ENCODE measurements at regions not wholly inside any gene's neighbourhood (a gene's known extent, or its start where the extent isn't known, plus 50 kb on each side); places are given as distances from the start of the nearest gene placed in this dataset.
A peak's percentile ranks its signal among the peaks of the same experiment; 100 is the strongest.

DNA sequence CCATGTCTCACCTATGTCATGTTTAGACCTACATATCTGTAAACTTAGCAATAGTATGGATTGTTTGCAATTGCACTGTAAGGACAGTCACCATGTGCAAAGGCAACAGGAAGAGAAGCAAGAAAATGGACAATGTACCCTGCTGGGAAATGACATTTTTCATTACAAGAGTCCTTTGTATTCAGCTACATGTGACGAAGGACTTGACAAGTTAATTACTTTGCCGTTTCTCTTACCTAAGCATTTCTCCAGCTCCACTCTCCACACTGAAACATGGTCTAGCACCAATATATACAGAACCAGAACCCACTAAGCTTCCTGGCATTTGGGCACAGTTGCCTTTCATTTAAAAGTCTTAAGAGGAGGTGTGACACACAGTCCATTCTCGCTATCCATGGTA lies 76.6 kb upstream of the PFKP start:
- H3K4me3 Mint-ChIP-seq, result no peak overlapping the region
- peaks cover 29 to 37% of the 10 kb centered on the region in 2 donors for H3K27me3 Mint-ChIP-seq
- CTCF ChIA-PET (ENCODE audit: partially characterized antibody), result no interaction called here

GRCh38 chr10:2989292-2989947 lies 77.9 kb upstream of the PFKP start:
- intact Hi-C loops (cut with micrococcal nuclease), result no loop called here
- Histone ChIP-seq H3K4me3 (ENCODE audit: low read length in 2 of 2) (no peak overlapping the region), H3K4me1 (ENCODE audit: insufficient read depth, low read length) (no peaks in the 10 kb centered on the region), H3K36me3 (ENCODE audit: insufficient read depth, low read length) (no peaks in the 10 kb centered on the region), H3K9me3 (ENCODE audit: control insufficient read depth in 1 of 2, low read length in 2 of 2) (peaks cover 0 to 5% of the 10 kb centered on the region in 2 donors), H3K27ac (ENCODE audit: low read depth, low read length) (no peak overlapping the region), H3K27me3 (ENCODE audit: insufficient read depth, low read length) (no peaks in the 10 kb centered on the region)
- no peak for DNase-seq
- no peaks in the 10 kb centered on the region for H3K36me3 Mint-ChIP-seq
- peaks cover 0 to 15% (median 7%) of the 10 kb centered on the region in 8 donors for H3K9me3 Mint-ChIP-seq
- H3K4me3 Mint-ChIP-seq, result no peak overlapping the region
- peaks cover 0 to 10% (median 5%) of the 10 kb centered on the region in 4 donors for H3K4me1 Mint-ChIP-seq
- ChIA-PET CTCF (ENCODE audit: partially characterized antibody) (no interaction called here), POLR2A (ENCODE audit: partially characterized antibody) (no interaction called here)
- no peak overlapping the region for H3K27ac Mint-ChIP-seq
- H3K27me3 Mint-ChIP-seq, result peaks cover 29 to 44% of the 10 kb centered on the region in 2 donors

More for the DNA sequence above, 76.6 kb upstream of the PFKP start:
- no peaks in the 10 kb centered on the region for H3K36me3 ChIP-seq (ENCODE audit: insufficient read depth, low read length)
- Mint-ChIP-seq H3K36me3 (no peaks in the 10 kb centered on the region), H3K9me3 (peaks cover 0 to 15% (median 7%) of the 10 kb centered on the region in 8 donors), H3K27ac (no peak overlapping the region), H3K4me1 (peaks cover 0 to 10% (median 5%) of the 10 kb centered on the region in 4 donors)
- H3K27me3 ChIP-seq (ENCODE audit: insufficient read depth, low read length), result no peaks in the 10 kb centered on the region
- H3K4me3 ChIP-seq (ENCODE audit: low read length in 2 of 2), result no peak overlapping the region
- H3K27ac ChIP-seq (ENCODE audit: low read depth, low read length), result no peak overlapping the region
- intact Hi-C loops (cut with micrococcal nuclease), result no loop called here
- no peak for DNase-seq
- H3K9me3 ChIP-seq (ENCODE audit: control insufficient read depth in 1 of 2, low read length in 2 of 2), result peaks cover 0 to 5% of the 10 kb centered on the region in 2 donors
- POLR2A ChIA-PET (ENCODE audit: partially characterized antibody), result no interaction called here
- no peaks in the 10 kb centered on the region for H3K4me1 ChIP-seq (ENCODE audit: insufficient read depth, low read length)

DNA sequence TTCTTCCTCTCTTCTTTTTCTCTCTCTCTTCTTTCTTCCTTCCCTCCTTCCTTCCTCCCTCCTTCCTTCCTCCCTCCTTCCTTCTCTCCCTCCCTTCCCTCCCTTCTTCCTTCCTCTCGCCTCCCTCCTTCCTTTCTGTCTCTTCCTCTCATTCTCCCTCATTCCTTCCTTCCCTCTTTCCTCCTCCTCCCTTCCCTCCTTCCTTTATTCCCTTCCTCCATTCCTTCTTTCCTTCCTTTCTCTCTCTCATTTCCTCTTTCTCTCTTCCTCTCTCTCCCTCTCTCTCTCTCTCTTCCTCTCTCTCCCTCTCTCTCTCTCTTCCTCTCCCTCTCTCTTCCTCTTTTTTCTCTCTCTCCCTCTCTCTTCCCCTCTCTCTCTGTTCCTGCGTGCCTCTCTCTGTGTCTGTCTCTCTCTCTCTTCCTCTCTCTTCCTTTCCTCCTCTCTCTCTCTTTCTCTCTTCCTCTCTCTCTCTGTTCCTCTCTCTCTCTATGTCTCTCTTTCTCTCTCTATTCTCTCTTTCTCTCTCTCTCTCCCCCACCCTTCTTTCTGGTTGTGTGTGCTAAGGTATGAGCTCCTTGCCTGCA lies 80.1 kb upstream of the PFKP start:
- Mint-ChIP-seq H3K27me3 (peaks cover 29 to 49% of the 10 kb centered on the region in 2 donors), H3K4me3 (no peak overlapping the region), H3K4me1 (peaks cover 0 to 10% (median 5%) of the 10 kb centered on the region in 4 donors), H3K9me3 (peaks cover 0 to 15% (median 7%) of the 10 kb centered on the region in 8 donors), H3K27ac (no peak overlapping the region), H3K36me3 (no peaks in the 10 kb centered on the region)
- POLR2A ChIA-PET (ENCODE audit: partially characterized antibody), result no interaction called here
- DNase-seq, result no peak
- intact Hi-C loops (cut with micrococcal nuclease), result no loop called here
- H3K27ac ChIP-seq (ENCODE audit: low read depth, low read length), result no peak overlapping the region
- H3K4me1 ChIP-seq (ENCODE audit: insufficient read depth, low read length), result no peaks in the 10 kb centered on the region
- H3K36me3 ChIP-seq (ENCODE audit: insufficient read depth, low read length), result no peaks in the 10 kb centered on the region
- H3K4me3 ChIP-seq (ENCODE audit: low read length in 2 of 2), result no peak overlapping the region
- CTCF ChIA-PET (ENCODE audit: partially characterized antibody), result no interaction called here
- H3K27me3 ChIP-seq (ENCODE audit: insufficient read depth, low read length), result no peaks in the 10 kb centered on the region
- peaks cover 0 to 5% of the 10 kb centered on the region in 2 donors for H3K9me3 ChIP-seq (ENCODE audit: control insufficient read depth in 1 of 2, low read length in 2 of 2)

- Mint-ChIP-seq H3K27me3 (peaks cover 27 to 46% of the 10 kb centered on the region in 2 donors), H3K4me3 (peak overlapping the region in 2 of 8 donors; percentile 7 to 28)
- H3K27me3 ChIP-seq (ENCODE audit: insufficient read depth, low read length), result no peaks in the 10 kb centered on the region
Observed at GRCh38 chr10:2986391-2986801, 81.0 kb upstream of the PFKP start.

DNA sequence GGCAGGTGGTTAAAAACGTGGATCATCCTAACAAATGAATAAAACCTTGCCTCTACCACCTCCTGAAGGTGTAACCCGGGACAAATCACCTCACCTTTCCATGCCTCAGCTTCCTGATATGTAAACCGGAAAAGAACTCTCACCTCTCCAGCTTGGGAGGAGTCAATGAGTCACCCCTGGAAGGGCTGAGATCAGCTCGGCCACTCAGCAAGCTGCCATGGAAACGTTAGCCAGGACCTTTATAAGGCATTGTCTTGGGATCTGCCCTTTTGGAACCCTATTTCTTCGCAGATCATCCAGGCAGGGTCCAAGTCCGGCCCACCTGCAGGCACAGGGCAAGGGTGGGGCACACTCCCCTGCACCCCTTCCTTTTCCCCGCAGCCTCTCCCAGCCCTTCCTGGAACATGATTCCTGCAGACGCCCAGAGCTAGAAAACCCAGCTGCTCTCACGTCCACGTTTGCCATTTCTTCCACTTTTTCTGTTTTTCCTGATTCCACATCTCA lies 81.6 kb upstream of the PFKP start:
- no peak overlapping the region for H3K27ac ChIP-seq (ENCODE audit: low read depth, low read length)
- H3K9me3 ChIP-seq (ENCODE audit: control insufficient read depth in 1 of 2, low read length in 2 of 2), result peaks cover 0 to 5% of the 10 kb centered on the region in 2 donors
- H3K4me1 ChIP-seq (ENCODE audit: insufficient read depth, low read length), result no peaks in the 10 kb centered on the region
- POLR2A ChIA-PET (ENCODE audit: partially characterized antibody), result no interaction called here
- Mint-ChIP-seq H3K36me3 (no peaks in the 10 kb centered on the region), H3K4me1 (peaks cover 0 to 10% (median 5%) of the 10 kb centered on the region in 4 donors), H3K9me3 (peaks cover 0 to 15% (median 7%) of the 10 kb centered on the region in 8 donors), H3K4me3 (no peak overlapping the region), H3K27ac (no peak overlapping the region), H3K27me3 (peaks cover 27 to 41% of the 10 kb centered on the region in 2 donors)
- no peaks in the 10 kb centered on the region for H3K27me3 ChIP-seq (ENCODE audit: insufficient read depth, low read length)
- H3K4me3 ChIP-seq (ENCODE audit: low read length in 2 of 2), result no peak overlapping the region
- intact Hi-C loops (cut with micrococcal nuclease), result no loop called here
- no peaks in the 10 kb centered on the region for H3K36me3 ChIP-seq (ENCODE audit: insufficient read depth, low read length)
- CTCF ChIA-PET (ENCODE audit: partially characterized antibody), result no interaction called here
- DNase-seq, result no peak

More at GRCh38 chr10:2986391-2986801, 81.0 kb upstream of the PFKP start:
- no peak for DNase-seq
- Histone ChIP-seq H3K9me3 (ENCODE audit: control insufficient read depth in 1 of 2, low read length in 2 of 2) (peaks cover 0 to 5% of the 10 kb centered on the region in 2 donors), H3K36me3 (ENCODE audit: insufficient read depth, low read length) (no peaks in the 10 kb centered on the region), H3K27ac (ENCODE audit: low read depth, low read length) (no peak overlapping the region), H3K4me1 (ENCODE audit: insufficient read depth, low read length) (no peaks in the 10 kb centered on the region), H3K4me3 (ENCODE audit: low read length in 2 of 2) (no peak overlapping the region)
- ChIA-PET CTCF (ENCODE audit: partially characterized antibody) (no interaction called here), POLR2A (ENCODE audit: partially characterized antibody) (no interaction called here)
- Mint-ChIP-seq H3K4me1 (peaks cover 0 to 10% (median 5%) of the 10 kb centered on the region in 4 donors), H3K27ac (peak overlapping the region in 1 of 7 donors; percentile 42), H3K9me3 (peaks cover 0 to 15% (median 7%) of the 10 kb centered on the region in 8 donors), H3K36me3 (no peaks in the 10 kb centered on the region)
- intact Hi-C loops (cut with micrococcal nuclease), result no loop called here

DNA sequence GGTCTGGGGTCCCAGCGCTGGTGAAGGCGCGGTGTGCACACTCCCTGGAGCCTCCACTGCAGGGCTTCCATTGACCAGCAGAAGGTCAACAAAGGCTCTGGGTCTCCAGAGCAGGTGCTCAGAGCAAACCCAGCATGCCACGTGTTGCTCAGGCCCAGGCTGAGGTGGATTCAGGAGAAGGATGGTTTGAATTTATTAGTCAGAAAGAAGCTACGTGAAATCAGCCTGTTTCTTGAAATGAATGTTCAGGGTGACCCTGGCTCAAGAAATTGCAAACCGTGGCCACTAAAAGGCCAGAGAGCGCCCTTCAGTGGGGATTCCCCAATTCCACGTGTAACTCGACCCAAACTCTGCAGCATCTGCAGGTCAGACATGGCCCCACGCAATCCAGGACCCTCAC lies 82.7 kb upstream of the PFKP start:
- Mint-ChIP-seq H3K4me3 (no peak overlapping the region), H3K9me3 (peaks cover 0 to 15% (median 7%) of the 10 kb centered on the region in 8 donors), H3K4me1 (peaks cover 0 to 10% (median 5%) of the 10 kb centered on the region in 4 donors), H3K27ac (no peak overlapping the region), H3K27me3 (peaks cover 27 to 40% of the 10 kb centered on the region in 2 donors), H3K36me3 (no peaks in the 10 kb centered on the region)
- Histone ChIP-seq H3K36me3 (ENCODE audit: insufficient read depth, low read length) (no peaks in the 10 kb centered on the region), H3K27ac (ENCODE audit: low read depth, low read length) (no peak overlapping the region), H3K4me1 (ENCODE audit: insufficient read depth, low read length) (no peaks in the 10 kb centered on the region), H3K4me3 (ENCODE audit: low read length in 2 of 2) (no peak overlapping the region), H3K27me3 (ENCODE audit: insufficient read depth, low read length) (no peaks in the 10 kb centered on the region), H3K9me3 (ENCODE audit: control insufficient read depth in 1 of 2, low read length in 2 of 2) (peaks cover 0 to 5% of the 10 kb centered on the region in 2 donors)
- ChIA-PET POLR2A (ENCODE audit: partially characterized antibody) (no interaction called here), CTCF (ENCODE audit: partially characterized antibody) (no interaction called here)
- intact Hi-C loops (cut with micrococcal nuclease), result no loop called here
- no peak for DNase-seq

DNA sequence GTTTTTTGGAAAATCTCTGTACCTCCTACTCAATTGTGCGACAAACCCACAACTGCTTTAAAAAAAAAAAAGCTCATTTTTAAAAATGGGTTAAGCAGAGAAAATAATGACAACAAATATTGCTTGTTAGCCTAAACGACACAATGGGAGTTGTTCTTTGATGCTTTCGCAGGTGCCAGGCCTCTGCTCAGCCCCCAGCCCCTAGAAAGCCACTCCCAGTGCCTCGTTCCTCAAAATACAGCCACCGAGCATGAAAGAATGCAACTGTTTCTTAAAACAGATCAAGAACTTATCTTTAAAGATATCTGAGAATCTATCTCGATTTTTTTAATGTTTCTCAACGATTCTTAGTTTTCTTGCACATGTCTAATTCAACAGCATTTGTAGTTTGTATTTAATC lies 85.2 kb upstream of the PFKP start:
- H3K4me3 Mint-ChIP-seq, result no peak overlapping the region
- Histone ChIP-seq H3K4me1 (ENCODE audit: insufficient read depth, low read length) (no peaks in the 10 kb centered on the region), H3K36me3 (ENCODE audit: insufficient read depth, low read length) (no peaks in the 10 kb centered on the region), H3K4me3 (ENCODE audit: low read length in 2 of 2) (no peak overlapping the region), H3K27me3 (ENCODE audit: insufficient read depth, low read length) (no peaks in the 10 kb centered on the region), H3K27ac (ENCODE audit: low read depth, low read length) (no peak overlapping the region), H3K9me3 (ENCODE audit: control insufficient read depth in 1 of 2, low read length in 2 of 2) (no peaks in the 10 kb centered on the region)
- peaks cover 14 to 20% of the 10 kb centered on the region in 2 donors for H3K27me3 Mint-ChIP-seq
- ChIA-PET CTCF (ENCODE audit: partially characterized antibody) (interaction anchor here (0.9 kb wide), 1 partner anchor 11 kb away, joined by 3 read pairs; no protein-coding TSS in a partner anchor), POLR2A (ENCODE audit: partially characterized antibody) (no interaction called here)
- intact Hi-C loops (cut with micrococcal nuclease), result no loop called here
- peaks cover 0 to 15% (median 5%) of the 10 kb centered on the region in 4 donors for H3K4me1 Mint-ChIP-seq
- H3K36me3 Mint-ChIP-seq, result no peaks in the 10 kb centered on the region
- H3K27ac Mint-ChIP-seq, result no peak overlapping the region
- H3K9me3 Mint-ChIP-seq, result peaks cover 0 to 2% (median 0%) of the 10 kb centered on the region in 8 donors
- no peak for DNase-seq
